ENCODE measurements at regions not wholly inside any gene's neighbourhood (a gene's known extent, or its start where the extent isn't known, plus 50 kb on each side); places are given as distances from the start of the nearest gene placed in this dataset.

DNA sequence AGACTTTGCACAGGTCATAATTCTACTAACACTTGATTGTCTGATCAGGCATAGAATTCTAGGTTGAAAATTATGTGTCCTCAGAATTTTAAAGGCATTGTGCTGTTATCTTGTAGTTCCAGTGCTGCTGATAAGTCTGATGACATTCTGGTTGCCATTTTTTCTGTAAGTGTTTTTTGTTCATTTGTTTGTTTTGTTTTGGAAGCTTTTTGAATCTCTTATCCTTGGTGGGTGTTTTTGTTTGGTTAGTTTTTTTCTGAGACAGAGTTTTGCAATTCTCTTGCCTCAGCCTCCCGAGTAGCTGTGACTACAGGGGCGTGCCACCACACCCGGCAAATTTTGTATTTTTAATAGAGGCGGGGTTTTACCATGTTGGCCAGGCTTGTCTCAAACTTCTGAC, 178.9 kb downstream of the CCDC71L start:
- TF ChIP-seq, protein P1, sequence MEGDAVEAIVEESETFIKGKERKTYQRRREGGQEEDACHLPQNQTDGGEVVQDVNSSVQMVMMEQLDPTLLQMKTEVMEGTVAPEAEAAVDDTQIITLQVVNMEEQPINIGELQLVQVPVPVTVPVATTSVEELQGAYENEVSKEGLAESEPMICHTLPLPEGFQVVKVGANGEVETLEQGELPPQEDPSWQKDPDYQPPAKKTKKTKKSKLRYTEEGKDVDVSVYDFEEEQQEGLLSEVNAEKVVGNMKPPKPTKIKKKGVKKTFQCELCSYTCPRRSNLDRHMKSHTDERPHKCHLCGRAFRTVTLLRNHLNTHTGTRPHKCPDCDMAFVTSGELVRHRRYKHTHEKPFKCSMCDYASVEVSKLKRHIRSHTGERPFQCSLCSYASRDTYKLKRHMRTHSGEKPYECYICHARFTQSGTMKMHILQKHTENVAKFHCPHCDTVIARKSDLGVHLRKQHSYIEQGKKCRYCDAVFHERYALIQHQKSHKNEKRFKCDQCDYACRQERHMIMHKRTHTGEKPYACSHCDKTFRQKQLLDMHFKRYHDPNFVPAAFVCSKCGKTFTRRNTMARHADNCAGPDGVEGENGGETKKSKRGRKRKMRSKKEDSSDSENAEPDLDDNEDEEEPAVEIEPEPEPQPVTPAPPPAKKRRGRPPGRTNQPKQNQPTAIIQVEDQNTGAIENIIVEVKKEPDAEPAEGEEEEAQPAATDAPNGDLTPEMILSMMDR (IDR thresholded peaks at IDR 0.05), result no peak
- no peak for TF ChIP-seq POLR2A (IDR thresholded peaks at IDR 0.05)
